ENCODE measurements at regions not wholly inside any gene's neighbourhood (a gene's known extent, or its start where the extent isn't known, plus 50 kb on each side); places are given as distances from the start of the nearest gene placed in this dataset.

DNA sequence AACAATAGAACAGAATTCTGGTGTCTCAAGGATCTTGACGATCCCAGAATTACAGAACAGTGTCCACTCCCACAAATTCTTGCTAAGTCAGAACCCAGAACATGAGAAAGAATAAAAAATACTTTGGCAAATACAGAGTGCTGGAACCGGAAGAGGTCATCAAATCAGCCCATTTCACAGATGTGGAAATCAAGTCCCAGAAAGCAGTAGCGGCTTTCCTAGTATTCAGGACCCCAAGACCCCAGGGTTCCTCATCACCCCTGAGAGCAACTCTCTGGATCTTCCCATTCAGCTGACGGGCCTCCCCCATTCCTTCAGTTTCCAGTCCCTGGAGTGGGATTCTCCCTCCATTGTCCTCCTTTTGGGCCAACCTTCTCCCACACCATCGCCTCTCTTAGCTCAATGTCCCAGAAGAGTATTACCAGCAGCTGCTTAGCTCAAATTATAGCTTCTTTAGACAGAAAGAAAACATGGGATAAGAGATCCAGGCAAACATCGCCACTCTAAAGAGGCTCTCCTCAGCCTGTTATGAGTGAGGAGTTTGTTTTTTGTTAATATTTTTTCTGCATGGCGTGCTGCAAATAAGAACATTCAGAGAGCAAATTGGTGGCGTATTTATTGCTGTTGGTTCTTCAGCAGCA lies 268.3 kb downstream of the MN1 start:
- H3K27ac ChIP-seq (ENCODE audit: low read length), result no peak overlapping the region
- no peaks in the 10 kb centered on the region for H3K79me2 ChIP-seq (ENCODE audit: low read length)
- peaks cover 3% of the 10 kb centered on the region; the same call in 1 of the 2 replicates for H3K4me1 ChIP-seq (ENCODE audit: low read length)
- H3K9me3 ChIP-seq (ENCODE audit: insufficient read depth, low read length), result no peaks in the 10 kb centered on the region
- TF ChIP-seq EZH2phosphoT487 (IDR thresholded peaks at IDR 0.05; ENCODE audit: low read depth), result no peak
- TF ChIP-seq, protein P1, sequence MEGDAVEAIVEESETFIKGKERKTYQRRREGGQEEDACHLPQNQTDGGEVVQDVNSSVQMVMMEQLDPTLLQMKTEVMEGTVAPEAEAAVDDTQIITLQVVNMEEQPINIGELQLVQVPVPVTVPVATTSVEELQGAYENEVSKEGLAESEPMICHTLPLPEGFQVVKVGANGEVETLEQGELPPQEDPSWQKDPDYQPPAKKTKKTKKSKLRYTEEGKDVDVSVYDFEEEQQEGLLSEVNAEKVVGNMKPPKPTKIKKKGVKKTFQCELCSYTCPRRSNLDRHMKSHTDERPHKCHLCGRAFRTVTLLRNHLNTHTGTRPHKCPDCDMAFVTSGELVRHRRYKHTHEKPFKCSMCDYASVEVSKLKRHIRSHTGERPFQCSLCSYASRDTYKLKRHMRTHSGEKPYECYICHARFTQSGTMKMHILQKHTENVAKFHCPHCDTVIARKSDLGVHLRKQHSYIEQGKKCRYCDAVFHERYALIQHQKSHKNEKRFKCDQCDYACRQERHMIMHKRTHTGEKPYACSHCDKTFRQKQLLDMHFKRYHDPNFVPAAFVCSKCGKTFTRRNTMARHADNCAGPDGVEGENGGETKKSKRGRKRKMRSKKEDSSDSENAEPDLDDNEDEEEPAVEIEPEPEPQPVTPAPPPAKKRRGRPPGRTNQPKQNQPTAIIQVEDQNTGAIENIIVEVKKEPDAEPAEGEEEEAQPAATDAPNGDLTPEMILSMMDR (IDR thresholded peaks at IDR 0.05; ENCODE audit: low read depth, low read length), result no peak
- H4K20me1 ChIP-seq (ENCODE audit: insufficient read depth, low read length), result no peaks in the 10 kb centered on the region
- no peaks in the 10 kb centered on the region for H3K36me3 ChIP-seq (replicated peaks; ENCODE audit: low read depth, low read length)
- peaks cover 24% of the 10 kb centered on the region for H3K27me3 ChIP-seq (ENCODE audit: low read depth, low read length)
- no peak overlapping the region for H3K4me3 ChIP-seq (ENCODE audit: low read length)
- no peak overlapping the region for H2AFZ ChIP-seq (ENCODE audit: low read depth, low read length)
- no peak overlapping the region for H3K9ac ChIP-seq (ENCODE audit: low read length)
- no peak overlapping the region for H3K4me2 ChIP-seq (ENCODE audit: low read length)

DNA sequence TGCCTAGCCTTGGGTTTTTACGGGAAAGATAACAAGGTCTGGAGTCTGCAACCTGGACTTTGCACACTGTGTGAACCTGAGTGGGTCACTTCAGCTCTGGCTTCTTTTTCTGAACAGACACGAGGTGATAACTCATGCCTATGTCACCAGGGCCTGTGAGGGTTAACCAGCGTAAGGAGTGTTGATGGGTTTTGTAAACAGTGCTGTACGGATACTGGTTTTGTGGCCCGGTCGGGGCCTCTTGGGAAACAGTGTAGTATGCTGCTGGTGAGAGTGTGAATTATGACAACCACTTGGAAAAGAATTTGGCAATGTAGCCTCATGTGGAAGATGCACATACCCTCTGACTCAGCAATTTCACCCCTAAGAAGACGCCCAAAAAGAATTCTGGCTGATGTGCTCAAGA lies 266.8 kb downstream of the MN1 start:
- no peaks in the 10 kb centered on the region for H4K20me1 ChIP-seq (ENCODE audit: insufficient read depth, low read length)
- H3K79me2 ChIP-seq (ENCODE audit: low read length), result no peaks in the 10 kb centered on the region
- H3K9me3 ChIP-seq (ENCODE audit: insufficient read depth, low read length), result no peaks in the 10 kb centered on the region
- no peak overlapping the region for H3K4me2 ChIP-seq (ENCODE audit: low read length)
- H3K27me3 ChIP-seq (ENCODE audit: low read depth, low read length), result peaks cover 24% of the 10 kb centered on the region
- peaks cover 3% of the 10 kb centered on the region; the same call in 1 of the 2 replicates for H3K4me1 ChIP-seq (ENCODE audit: low read length)
- H2AFZ ChIP-seq (ENCODE audit: low read depth, low read length), result no peak overlapping the region
- no peak overlapping the region for H3K27ac ChIP-seq (ENCODE audit: low read length)
- no peaks in the 10 kb centered on the region for H3K36me3 ChIP-seq (replicated peaks; ENCODE audit: low read depth, low read length)
- no peak overlapping the region for H3K9ac ChIP-seq (ENCODE audit: low read length)
- TF ChIP-seq EZH2phosphoT487 (IDR thresholded peaks at IDR 0.05; ENCODE audit: low read depth), result no peak
- TF ChIP-seq, protein P1 (IDR thresholded peaks at IDR 0.05; ENCODE audit: low read depth, low read length), result no peak
- no peak overlapping the region for H3K4me3 ChIP-seq (ENCODE audit: low read length)

DNA sequence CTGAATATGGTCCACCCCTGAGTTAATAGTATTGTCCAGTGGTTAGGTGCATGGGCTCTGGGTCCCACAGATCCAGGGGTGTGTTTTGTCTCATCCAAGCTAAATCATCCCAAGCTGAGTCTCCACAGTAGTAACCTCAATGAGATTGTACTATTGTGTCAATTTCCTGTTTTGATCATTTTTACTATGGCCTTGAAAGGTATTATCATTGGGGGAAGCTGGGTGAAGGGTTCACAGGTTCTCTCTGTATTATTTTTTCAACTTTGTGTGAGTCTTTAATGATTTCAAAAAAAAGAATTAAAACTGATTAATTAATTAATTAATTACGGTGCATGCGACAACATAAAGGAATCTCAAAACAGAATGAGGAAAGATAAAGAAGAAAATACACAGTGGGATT lies 266.1 kb downstream of the MN1 start:
- Histone ChIP-seq H3K4me3 (ENCODE audit: low read length) (no peak overlapping the region), H3K79me2 (ENCODE audit: low read length) (no peaks in the 10 kb centered on the region), H3K9me3 (ENCODE audit: insufficient read depth, low read length) (no peaks in the 10 kb centered on the region), H3K4me1 (ENCODE audit: low read length) (peaks cover 3% of the 10 kb centered on the region; the same call in 1 of the 2 replicates), H3K9ac (ENCODE audit: low read length) (no peak overlapping the region), H3K27ac (ENCODE audit: low read length) (no peak overlapping the region), H4K20me1 (ENCODE audit: insufficient read depth, low read length) (no peaks in the 10 kb centered on the region), H3K36me3 (replicated peaks; ENCODE audit: low read depth, low read length) (no peaks in the 10 kb centered on the region), H2AFZ (ENCODE audit: low read depth, low read length) (no peak overlapping the region), H3K27me3 (ENCODE audit: low read depth, low read length) (peaks cover 24% of the 10 kb centered on the region), H3K4me2 (ENCODE audit: low read length) (no peak overlapping the region)
- TF ChIP-seq EZH2phosphoT487 (IDR thresholded peaks at IDR 0.05; ENCODE audit: low read depth), result no peak
- TF ChIP-seq, protein P1 (IDR thresholded peaks at IDR 0.05; ENCODE audit: low read depth, low read length), result no peak

DNA sequence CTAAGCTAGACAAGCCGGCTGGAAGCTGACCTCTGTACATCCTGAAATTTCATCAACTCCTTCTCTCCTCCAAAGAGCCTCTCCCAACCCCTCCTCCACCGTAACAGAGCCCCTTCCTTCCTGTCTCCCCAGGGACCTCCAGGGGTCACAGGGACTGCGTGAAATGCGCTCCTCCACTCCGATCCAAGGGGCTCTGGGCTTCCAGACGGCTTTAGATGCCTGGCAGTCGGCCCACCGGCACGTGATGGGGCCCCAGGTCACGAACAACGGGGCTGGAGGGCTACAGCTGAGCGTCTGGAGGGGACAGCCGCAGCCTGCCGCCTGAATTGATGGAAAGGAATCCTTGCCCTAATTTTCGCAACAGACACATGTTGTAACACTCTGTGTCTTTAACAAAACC lies 264.1 kb downstream of the MN1 start:
- Histone ChIP-seq H3K4me3 (ENCODE audit: low read length) (no peak overlapping the region), H3K36me3 (replicated peaks; ENCODE audit: low read depth, low read length) (no peaks in the 10 kb centered on the region), H3K27ac (ENCODE audit: low read length) (no peak overlapping the region), H3K9ac (ENCODE audit: low read length) (no peak overlapping the region), H3K4me1 (ENCODE audit: low read length) (no peaks in the 10 kb centered on the region), H3K4me2 (ENCODE audit: low read length) (no peak overlapping the region), H2AFZ (ENCODE audit: low read depth, low read length) (no peak overlapping the region), H4K20me1 (ENCODE audit: insufficient read depth, low read length) (no peaks in the 10 kb centered on the region), H3K79me2 (ENCODE audit: low read length) (no peaks in the 10 kb centered on the region), H3K9me3 (ENCODE audit: insufficient read depth, low read length) (no peaks in the 10 kb centered on the region), H3K27me3 (ENCODE audit: low read depth, low read length) (peaks cover 21% of the 10 kb centered on the region)
- TF ChIP-seq, protein P1 (IDR thresholded peaks at IDR 0.05; ENCODE audit: low read depth, low read length), result no peak
- no peak for TF ChIP-seq EZH2phosphoT487 (IDR thresholded peaks at IDR 0.05; ENCODE audit: low read depth)
